ENCODE measurements at regions not wholly inside any gene's neighbourhood (a gene's known extent, or its start where the extent isn't known, plus 50 kb on each side); places are given as distances from the start of the nearest gene placed in this dataset.

DNA sequence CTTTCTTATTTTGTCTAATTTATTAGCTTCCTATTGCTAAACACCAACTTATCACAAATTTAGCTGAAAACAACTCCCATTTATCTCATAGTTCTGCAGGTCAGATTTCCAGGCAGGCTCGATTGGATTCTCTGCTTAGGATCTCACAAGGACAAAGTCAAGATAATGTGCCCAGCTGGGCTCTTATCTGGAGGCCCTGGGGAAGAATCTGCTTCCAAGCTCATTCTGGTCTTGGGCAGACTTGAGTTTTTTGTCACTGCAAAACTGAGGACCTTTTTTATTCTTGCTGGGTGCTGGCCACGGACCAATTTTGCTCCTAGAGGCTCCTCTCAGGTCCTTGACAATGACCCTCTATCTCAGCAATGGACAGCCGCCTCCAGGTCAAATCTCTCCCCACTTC lies 215.5 kb downstream of the TRIB2 start:
- DNase-seq: no peak

DNA sequence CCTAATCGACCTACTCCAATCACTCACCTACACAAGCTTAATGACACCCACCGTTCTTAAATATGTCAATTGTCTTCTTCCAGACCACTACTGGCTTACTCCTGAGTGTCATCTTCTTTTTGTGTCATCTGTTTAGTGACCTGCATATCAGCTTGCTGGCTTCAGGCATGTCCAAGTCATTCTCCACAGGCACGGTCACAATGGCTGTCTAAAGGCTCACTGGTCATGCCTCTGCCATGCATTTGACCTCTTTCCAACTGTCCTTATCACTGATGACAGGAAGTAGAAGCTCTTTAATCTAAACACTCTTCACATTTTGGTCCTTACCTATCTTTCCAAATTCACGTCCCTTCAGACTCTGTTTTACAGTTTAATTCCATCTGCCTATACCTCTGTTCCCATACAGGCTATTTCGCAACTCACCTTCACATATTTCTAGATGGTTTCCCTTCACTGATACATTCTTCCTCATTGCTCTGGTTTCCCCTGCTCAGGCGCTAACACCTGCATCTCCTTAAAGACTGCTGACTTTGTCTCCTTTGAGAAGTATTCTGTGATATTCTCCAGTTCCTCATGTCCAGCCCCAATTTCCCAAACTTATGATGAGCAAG lies 217.5 kb downstream of the TRIB2 start:
- DNase-seq: no peak

DNA sequence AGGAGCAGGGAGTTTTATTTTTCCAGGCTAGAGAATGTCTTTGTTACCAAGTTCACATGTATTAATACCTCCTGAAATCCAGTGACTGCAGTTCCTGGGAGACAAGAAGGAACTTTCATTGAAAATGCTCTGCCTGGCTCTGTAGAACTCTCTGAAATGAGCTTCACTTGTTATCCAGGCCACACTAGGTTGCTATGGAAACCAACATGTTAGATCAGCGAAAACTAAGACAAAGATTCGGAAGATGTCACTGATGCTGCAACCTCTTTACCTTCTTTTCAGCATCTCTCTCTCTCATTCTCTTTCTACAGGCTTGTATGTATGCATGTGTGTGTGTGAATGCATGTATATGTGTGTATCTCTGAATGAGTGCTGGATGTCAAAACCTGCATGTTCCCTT lies 218.5 kb downstream of the TRIB2 start:
- DNase-seq: no peak

DNA sequence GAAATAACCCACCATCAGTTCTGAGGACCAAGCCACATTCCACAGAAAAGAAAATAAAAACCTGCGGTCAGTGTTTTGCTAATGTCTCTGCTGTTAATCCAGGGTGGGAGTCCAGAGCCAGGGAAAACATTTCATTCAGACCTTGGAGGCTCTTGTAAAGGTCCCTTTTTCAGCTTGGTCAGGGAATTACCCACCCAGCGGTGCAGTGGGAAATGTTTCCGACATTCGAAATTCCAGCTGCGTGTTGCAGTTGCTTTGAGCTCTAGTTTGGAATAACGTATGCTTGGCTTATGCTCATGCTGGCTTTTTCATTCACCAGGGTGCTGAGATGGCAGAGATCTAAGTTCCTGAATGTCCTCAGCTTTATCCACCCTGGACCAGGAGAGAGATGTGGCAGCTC lies 219.1 kb downstream of the TRIB2 start:
- DNase-seq: no peak

DNA sequence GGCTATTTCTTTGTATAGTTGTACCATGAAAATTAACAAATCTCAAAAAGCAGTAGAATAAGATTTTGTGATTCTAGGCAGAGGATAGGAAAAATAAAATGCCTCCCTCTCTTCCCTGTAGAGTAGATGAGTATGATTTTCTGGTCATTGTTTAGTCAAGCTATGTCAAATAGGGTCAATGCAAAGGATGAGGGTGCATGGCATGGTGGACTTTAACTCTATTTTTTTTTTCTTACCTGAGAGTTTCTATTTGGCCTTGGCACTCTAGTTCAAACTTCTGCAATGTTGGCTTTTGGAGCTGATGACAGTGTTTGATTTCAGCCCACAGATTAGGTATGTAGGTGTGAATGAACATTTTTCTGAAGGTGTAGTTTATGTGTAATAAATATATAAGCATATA lies 224.5 kb downstream of the TRIB2 start:
- DNase-seq: no peak

DNA sequence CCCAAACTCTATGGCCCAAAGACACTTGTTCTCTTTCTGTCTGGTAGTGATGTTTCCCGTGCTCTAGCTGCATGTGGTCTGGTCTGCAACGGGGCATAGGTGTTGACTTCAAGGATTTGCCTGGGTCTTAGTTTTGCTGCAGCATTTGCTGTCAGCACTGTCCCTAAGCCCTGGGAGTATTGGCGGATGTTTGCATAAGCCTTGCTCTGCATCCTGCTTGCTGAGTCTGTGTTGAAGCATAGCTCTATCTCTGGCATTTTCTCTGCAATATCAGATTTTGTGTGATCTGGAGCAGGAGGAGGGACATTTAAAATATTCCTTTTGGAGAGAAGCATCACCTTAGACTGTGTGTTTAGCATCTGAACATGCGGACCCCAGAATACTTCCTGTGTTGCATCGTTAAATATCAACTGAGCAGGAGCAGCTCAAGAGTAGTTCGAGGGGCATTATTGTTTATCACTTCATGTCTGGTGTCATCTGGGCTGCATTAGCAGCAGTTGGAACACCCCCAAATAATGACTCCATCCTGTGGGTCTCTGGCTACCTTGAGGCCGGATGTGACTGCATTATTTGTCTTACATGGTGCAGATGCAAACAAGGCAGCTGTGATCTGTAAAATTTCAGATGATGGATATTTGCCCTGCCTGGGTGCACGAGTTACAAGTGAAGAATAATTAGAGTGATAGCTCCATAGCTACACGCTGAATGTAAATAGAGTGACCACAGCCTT lies 231.7 kb downstream of the TRIB2 start:
- no peak for DNase-seq

DNA sequence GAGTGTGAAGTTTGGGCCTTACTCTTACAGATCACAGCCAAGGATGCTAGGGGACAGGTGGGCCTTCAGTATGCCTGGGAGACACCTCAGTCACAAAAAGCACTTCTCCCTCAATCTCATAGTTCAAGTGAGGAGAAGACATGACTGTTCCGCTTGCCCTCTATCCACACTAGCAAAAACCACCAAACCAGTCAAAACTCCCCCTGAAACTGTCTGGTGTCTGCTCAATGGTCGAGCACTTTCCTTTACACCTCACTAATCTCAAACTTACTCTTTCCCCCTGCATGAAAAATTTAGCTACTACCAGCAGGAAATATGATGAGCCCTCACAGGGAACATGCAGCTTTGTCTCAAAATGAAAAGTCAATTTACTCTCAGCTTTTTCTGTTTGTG lies 232.2 kb downstream of the TRIB2 start:
- no peak for DNase-seq

DNA sequence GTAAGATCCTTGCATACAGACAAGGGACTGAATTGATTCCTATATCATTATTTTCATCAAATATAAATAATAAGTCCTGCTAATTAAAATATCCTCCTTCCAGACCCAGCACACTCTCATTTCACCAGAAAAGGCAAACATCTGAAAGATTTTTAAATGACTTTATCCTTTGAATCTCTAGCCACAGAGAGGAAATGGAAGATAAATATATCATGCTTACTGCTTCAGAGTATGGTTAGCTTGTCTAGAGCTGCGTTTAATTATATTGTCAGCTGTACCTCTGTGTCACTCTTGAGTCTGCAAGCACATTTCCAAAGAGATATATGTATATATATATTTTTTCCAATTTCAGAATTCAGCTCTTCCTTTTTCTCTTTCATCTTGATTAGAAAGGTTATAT lies 232.7 kb downstream of the TRIB2 start:
- DNase-seq: no peak

DNA sequence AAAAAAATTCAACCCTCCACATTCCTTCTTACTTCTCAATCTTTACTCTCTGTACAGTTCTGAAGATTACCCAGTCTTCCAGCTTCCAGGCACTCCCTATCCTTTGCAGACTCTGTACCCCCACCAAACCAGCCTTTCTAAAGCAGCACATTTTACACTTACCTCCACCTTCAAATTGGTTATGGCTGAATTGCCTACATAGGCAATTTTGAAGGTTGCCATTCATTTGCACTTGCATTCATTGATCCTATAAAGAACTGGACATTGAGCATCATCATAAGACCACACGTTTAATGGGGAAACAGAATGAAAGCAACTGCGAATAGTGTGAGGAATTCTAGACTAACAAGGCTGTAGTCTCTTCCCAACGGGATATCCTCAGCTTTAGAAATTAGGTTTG lies 233.4 kb downstream of the TRIB2 start:
- DNase-seq: no peak

DNA sequence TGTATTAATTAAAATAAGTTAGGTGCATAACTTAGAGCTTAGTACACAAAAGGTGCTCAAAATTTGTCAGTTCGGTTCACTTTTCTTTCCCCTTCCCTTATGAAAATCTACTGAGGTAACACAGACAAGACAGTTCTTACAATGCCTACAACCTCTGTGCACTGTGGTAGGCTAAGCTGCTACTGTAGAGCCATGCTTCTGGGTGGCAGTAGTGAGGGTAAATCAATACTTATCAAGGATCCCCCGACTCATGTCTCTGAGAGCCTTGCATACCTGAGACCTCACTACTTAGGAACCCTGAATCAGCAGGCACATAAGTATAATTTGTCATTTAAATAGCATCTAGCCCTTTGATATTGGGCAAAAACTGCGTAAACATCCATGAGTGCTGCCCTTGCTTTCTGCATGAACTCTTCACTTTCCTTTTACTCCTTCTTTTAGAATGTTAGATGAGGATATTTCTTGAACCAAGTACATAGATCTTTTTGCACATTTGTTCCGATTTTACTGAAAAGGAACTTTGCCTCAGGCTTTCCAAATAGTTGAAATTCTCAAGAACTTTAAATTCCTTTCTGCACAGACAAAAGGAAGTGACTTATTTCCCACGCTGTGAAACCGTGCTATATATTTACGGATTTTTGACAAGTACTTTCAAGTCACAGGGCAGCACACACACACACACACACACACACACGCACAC lies 234.4 kb downstream of the TRIB2 start:
- no peak for DNase-seq

DNA sequence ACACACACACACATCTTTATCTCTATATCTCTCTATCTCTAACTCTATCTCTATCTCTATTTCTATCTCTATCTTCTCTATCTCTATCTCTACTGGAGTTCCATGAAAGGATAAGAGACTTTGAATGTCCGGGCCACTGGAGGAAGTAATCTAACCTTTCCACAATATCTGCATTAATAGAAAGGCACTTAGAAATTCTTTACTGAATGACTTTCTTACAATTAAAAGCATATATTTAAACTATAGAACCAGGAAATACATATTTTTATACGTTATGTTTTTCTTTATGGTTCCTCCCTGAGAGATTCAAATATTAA lies 234.9 kb downstream of the TRIB2 start:
- no peak for DNase-seq

DNA sequence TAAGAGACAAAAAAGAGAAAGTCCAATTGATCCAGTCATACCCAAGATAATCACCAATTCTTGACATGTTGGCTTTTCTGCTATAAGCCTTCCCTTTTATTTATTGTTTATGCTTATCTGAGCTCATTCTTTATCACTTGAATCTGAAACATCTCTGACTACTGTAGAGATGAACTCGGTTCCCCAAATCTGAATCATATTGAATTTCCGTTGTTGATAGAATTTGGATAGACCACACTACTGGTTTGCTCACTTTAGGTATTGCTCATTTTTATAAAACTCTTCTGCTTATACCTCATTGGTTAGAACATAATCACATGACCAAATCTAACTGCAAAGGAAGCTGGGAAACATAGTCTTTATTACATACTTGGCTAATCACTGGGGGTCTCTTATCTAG lies 236.9 kb downstream of the TRIB2 start:
- DNase-seq: no peak

DNA sequence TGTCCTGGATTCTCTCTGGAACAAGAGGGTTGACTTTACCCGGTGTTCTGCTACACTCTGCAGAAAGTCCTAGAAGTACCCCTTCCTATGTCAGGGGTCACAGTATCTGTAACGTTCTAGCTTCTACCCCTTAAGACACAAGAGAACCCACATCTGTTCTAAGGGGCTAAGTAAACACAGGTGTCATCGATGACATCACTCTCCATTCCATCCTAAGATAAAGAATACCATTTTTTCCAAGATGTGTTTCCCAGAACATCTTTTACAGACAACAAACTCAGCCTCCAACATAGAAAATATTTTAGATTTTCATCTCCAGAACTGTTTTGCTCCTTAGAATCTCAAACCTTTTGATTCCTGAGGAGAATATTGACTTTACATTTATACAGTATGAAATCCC lies 239.1 kb downstream of the TRIB2 start:
- DNase-seq: no peak

DNA sequence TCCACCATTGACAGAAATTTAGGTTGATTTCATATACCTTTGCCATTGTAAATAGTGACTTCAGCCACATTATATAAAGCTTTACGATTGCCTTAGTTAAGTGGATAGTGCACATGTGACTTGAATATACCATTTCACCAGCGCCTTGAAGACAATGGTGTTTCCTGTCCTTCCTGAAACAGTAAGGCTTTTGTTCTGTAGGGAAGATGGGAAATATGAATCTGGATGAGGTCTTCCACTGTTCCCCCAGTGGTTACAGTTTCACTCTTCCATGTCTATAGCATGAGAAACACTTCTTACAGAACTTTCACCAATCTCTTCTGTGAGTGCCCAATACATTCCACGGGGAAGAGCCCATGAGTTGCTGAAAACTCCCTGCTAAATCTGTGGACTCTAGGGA lies 240.5 kb downstream of the TRIB2 start:
- DNase-seq: no peak

DNA sequence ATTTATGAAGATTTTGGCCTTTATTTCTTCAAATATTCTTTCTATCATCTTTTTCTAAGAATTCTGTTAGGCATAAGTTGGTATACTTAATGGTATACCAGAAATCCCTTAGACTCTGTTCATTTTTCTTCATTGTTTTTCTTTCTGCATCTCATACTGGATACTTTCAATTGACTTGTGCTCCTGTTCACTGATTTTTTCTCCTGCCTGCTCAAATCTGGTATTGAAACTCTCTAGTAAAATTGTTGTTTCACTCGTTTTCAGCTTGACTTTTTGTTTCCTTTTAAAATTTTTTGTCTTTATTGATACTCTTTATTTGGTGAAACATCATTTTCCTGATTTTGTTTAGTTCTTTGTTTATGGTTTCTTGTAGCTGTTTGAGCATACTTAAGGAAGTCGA lies 243.2 kb downstream of the TRIB2 start:
- DNase-seq: no peak

DNA sequence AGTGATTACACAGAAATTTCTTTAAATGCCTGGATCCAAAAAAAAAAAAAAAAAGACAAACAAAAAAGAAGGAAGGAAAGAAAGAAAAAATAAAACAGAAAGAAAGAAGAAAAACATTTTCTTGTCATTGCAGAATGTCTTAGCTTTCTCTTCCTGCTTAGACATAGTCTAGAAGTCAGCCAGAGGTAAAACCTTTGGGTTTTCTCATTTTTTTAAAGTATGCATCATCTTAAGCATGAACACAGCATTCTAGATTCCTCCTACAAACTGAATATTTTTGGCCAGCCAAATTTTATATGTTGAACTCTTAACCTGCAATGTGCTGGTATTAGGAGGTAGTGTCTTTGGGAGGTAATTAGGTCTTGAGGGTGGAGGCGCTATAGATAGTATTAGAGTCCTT lies 243.9 kb downstream of the TRIB2 start:
- no peak for DNase-seq

DNA sequence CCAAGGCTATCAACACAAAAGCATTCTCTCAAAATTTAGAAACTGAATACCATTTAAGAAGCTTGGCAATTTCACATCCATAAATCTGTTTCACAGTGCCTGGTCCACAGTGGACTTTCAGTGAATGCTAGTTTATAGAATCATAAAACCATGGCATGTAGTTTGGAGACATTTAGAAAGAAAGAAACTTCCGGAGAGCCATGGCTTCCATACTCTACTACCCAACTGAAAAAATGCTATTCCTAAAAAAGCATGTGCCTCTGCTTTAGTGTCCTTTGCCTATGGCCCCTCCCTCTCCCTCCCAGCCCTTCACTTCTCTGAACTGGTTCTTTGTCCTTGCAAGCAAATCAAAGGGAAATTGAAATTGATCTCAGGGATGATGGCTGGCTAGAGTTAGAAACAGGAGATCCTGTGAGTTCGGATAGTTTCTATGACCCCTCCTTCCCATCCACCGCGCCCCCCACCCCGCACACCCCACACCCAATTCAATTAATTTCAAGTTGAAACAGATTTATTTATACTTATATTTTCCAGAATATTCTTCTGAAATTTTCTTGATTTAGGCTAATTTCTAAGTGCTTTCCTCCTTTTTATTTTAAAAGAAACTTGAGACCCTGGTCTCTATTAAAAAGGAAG lies 248.3 kb downstream of the TRIB2 start:
- DNase-seq: no peak

DNA sequence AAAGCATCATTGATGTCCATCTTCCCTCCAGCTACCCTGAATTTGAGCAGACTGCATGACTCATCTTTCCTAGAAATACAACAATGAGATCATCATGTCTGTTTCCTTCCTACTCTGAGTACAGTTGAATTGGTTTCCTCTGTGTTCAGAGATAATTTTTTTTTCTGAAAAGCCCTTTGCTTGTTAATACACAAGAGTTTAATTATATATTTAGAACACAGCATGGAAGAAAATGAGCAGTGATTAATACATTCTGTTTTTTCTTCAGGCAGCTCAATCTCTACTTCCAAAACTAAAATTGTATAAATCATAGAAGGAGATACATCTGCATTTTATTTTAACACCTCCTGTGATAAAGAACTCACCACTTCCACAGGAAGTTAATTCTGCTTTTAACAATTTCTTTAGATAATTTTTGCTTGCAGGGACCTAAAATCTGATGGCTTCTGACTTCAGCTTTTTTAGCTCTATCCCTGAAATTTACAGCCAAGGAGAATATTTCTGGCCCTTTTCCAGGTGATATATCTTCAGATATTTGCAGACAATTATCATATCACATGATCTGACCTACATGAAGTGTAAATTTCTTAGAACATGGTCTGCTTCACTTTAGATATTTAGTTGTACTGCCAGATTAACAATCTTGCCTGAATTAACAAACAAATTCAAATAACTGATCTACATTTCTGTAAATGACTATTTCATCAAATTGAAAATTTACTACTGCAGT lies 249.0 kb downstream of the TRIB2 start:
- peak; percentile 54 for DNase-seq

DNA sequence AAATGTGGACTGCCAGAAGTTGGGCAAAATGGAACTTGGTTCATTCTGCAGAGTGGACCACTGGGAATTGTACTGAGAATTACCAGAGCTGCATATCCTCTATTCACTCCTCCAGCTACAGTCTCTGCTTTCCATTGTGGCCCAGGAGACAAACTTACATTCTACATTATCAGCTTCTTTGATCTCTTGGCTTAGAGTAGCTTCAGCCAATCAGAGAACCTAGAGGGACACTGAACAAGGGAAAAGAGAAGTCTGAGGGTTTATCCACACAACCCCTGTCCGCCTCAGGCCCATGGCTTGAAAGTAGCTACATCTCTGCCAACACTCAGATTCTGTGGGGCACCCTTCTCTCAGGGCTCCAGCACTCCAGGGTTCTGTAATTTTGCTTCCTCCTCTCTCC lies 251.1 kb downstream of the TRIB2 start:
- no peak for DNase-seq

DNA sequence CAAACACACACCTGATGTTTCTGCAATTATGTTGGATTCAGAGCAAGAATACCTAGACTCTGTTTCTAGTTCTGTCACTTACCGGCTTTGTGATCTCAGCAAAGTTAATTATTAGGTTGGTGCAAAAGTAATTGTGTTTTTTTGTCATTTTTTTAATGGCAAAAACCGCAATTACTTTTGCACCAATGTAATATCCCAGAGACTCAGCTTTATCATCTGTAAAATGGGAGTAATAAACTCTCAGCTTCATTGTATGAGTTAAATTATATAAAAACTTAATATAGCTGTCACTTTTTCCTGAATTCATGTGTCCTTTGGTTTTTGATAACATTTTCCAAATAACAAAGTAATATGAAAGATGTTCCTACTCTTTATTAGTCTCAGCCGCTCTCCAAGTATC lies 251.7 kb downstream of the TRIB2 start:
- DNase-seq: no peak

DNA sequence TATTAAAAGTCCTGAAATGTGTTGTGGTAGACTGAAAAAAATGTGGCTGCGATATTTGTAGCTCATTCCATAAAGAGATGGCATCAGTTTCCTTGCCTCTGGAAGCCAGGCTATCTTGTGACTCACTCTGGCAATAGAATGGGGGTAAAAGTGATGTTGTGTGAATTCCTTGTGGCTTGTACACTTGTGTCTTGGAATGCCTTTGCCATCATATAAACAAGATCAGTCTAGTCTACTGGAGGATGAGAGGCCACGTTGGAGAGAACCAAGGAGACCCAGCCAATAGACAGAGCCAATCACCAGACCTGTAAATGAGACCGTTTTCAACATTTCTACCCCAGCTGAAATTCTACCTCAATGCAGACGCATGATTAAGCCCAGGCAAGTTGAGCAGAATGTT lies 254.1 kb downstream of the TRIB2 start:
- DNase-seq: peak; percentile 9

DNA sequence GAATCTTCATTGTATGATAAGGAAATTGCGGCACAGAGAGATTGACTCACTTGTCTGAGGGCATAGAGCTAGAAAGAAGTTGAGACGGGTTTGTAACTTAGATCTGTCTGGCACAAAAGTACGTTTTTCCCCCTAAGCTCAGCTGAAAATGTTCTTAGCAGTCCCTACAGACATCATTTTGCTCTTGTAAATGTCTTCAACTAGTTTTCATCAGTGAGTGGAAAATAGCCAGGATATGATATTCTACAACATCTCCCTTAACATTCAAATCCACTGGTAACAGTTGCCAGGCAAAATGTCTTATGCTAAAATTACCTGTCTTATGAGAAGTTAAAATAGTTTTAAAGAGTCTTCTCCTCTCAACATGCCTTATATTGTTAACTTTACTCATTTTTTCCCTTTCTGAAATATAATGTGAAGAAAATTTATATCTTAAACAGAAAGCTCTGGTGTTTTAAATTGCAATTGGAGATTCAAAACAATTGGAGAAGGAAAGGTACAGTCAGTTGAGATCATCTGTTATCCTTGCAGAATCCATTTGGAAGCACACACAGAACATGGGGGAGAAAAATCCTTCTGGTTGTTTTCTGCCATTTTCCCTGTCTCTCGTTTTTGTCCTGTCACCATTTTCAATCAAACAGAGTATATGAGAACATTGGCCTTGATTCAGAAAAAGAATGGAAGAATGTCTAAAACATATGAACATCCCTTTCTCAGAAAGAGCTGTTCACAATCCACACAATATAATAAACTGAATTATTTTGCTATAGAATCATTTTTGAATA lies 255.0 kb downstream of the TRIB2 start:
- no peak for DNase-seq
